ENCODE measurements at regions not wholly inside any gene's neighbourhood (a gene's known extent, or its start where the extent isn't known, plus 50 kb on each side); places are given as distances from the start of the nearest gene placed in this dataset.

- TF ChIP-seq MAX (IDR thresholded peaks at IDR 0.05): no peak
- TF ChIP-seq CTCF (IDR thresholded peaks at IDR 0.05): no peak
- no peak for TF ChIP-seq USF2 (IDR thresholded peaks at IDR 0.05)
- no peak for TF ChIP-seq POLR2AphosphoS2 (conservative IDR thresholded peaks at IDR 0.05; ENCODE audit: low read length)
- TF ChIP-seq REST (IDR thresholded peaks at IDR 0.05): no peak
- no peak for TF ChIP-seq FOSL2 (IDR thresholded peaks at IDR 0.05)
- TF ChIP-seq FOSL2 (CRISPR knock-in tag; IDR thresholded peaks at IDR 0.05): no peak
- TF ChIP-seq EP300 (IDR thresholded peaks at IDR 0.05): no peak
- no peak for TF ChIP-seq BHLHE40 (IDR thresholded peaks at IDR 0.05; ENCODE audit: low read depth, low read length)
- TF ChIP-seq MYC (IDR thresholded peaks at IDR 0.05; ENCODE audit: borderline replicate concordance, low read length): no peak
- no peak for TF ChIP-seq ZFP36 (IDR thresholded peaks at IDR 0.05; ENCODE audit: borderline replicate concordance, partially characterized antibody)
- no peak for TF ChIP-seq TP53 (CRISPR knock-in tag; IDR thresholded peaks at IDR 0.05)
These were observed 712.5 kb upstream of the NRSN1 start for GRCh38 chr6:23413327-23414050.

Data from A549 (cell line).